GM19239 (cell line): ENCODE measurements at regions not wholly inside any gene's neighbourhood (a gene's known extent, or its start where the extent isn't known, plus 50 kb on each side); places are given as distances from the start of the nearest gene placed in this dataset.

Source experiments
- DNase-seq: peaks from one replicate; pipeline ENCODE4 v3.0.0; 2011; ENCODE audit warnings: low spot score; ENCODE audit not compliant: insufficient read length
- FAIRE-seq: peaks from 2 replicates; lab custom pipeline; 2011; peaks lifted over from hg19 to GRCh38; lab: Jason Lieb, UNC

DNA sequence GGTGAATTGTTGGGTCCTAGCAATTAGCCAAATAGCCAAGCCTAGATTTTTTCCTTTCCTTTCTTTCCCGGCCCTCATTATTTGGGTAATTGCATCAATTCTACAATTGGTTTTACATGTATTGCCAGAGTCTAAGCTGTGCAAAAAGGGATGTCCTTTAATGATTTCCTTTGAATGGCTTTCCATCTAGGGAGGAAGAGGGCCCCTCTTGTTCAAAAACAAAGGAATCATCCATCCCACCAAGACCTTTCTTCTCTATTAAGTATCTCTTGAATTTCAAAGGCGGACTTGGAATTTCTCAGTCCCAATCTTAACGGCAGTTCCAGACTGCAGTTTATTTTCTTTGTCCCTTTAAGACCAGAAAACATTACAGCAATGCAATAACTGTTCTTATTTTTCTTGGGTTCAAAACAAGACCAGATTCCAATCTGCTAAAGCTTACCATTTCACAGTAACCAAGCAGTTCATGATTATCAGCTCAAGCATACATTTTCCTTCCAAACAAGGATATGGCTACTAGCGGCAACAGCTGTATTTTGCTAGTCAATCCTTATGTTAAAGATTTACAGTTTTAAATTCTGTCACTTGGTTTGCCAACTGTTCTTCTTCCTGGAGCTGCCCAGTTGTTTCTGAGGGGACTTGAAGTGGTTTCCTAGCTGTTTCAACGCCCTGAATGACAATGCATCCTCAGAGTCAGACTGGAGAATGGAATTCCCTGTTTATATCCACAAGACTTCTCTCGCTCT, 91.4 kb upstream of the LRIG1 start:
- DNase-seq (no peak), FAIRE-seq (no peak)

DNA sequence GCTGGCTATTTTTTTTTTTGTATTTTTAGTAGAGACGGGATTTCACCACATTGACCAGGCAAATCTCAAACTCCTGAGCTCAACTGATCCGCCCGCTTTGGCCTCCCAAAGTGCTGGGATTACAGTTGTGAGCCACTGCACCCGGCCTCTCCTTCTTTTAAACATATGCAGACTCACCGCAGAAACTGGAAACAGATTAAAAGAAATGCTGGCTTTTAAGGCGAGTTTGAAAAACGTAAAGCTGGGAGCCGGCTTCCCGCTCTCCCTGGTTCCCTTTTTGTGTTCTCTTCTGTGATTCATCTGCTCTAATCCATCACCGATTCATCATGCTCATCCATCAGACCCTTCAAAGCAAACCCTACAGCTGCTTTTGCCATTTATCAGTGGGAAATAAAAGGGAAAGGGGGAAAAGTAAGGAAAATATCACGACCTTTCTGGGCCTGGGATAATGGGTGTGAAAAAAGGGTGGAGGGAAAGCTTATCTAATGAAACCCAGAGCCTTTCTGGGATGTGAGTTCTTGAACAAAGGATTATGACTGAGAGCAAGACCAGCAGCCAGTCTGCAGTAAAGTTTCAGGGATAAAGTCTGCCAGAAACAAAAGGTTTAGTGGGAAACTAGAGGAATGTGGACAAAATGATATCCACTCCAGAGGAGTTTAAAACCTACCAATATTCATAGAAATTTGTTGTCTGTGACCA, 92.3 kb upstream of the LRIG1 start:
- no peak for FAIRE-seq
- no peak for DNase-seq

DNA sequence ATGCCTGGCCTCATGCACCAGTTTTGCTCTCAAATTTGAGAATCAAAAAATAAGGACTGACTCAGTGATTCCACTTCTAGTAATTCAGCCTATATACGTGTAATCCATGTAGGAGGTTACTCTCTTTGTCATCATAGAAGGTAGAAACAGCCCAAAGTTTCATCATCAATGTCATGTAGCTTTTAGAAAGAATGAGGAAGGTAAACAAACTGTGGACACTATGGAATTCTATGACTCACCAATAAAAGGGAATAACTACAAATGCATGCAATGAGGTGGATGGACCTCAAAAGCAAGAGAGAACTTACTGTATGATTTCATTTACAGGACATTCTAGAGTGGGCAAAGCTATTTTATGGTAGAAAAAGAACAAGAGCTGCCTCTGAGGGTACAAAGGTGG, 93.2 kb upstream of the LRIG1 start:
- no peak for DNase-seq
- no peak for FAIRE-seq

DNA sequence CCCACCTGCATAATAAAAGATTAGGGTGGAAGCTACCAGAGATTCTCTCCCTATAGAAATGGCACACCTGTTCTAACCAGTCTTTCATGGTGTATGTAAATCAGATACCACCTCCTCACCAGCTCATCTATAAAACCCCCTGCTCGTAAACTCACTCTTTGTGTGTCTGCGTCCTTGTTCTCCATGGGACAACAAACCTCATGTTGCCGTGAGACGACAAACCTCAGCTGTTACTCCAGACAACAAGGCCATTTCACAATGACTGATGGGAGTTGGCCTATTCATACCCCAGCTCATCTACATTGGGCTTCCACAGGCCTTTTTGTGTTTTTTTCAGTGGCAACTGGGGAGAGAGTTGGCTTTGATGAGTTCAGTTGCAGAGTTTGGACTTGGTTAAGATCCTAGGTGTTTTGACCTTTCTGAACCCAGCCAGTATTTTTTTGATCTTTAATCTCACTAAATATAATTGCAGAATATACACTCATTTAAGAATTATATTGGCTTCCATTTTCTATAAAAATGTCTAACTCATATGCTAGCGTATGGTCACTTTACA, 96.6 kb upstream of the LRIG1 start:
- no peak for DNase-seq
- no peak for FAIRE-seq

DNA sequence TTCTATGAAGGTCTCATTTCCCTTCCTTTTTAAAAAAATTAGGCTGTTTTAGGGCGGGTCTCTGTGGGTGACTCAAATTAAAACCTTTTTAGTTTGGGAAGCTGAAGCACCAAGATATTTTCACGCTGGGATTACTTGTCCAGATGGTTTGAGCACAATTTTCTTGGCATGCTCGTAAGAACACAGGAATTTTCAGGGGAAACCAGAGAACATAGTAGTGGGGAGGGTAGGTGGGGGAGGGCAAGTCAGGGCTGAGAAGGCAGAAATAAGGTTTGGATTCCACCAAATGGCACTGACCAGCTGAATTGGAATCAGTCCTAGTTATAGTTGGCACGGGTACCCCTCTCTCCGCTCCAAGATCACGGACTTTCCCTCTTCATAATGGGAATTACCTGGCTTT, 97.3 kb upstream of the LRIG1 start:
- FAIRE-seq (no peak), DNase-seq (no peak)

DNA sequence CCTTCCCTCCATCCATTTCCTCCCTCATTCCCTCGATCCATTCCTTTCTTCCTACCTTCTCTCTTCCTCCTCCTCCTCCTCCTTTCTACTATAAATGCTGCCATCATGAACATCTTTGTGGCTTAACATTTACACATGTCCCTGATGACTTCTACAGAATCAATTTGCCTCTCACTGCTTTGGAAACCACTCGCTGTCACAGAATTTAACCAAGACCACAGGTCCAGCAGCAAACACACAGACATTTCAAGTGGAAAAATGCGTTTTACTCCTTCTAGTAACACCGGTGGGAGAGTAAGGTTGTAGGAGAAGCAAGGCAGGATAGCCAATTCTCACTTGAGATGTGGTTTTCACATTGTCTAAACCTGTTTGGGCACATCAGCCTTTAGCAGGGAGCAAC, 101.4 kb upstream of the LRIG1 start:
- DNase-seq (no peak), FAIRE-seq (no peak)

DNA sequence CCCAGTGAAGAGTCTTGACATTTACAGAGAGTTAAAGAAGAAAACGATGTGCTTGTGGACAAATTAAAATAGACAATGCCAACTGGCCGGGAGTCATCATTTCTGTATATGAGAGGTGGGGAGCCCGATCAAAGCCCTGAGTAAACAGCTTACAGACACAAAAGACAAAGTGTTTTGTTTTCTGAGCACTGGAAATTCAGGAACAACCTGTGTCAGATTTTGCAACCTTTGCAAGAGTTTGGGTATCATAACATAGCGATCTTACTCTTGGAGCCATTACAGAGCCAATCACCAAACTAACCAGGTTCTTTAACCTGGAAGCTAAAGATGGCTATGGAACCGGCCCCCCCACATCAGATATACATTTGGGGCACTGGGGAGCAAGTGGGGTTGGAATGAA, 101.9 kb upstream of the LRIG1 start:
- FAIRE-seq (no peak), DNase-seq (no peak)

DNA sequence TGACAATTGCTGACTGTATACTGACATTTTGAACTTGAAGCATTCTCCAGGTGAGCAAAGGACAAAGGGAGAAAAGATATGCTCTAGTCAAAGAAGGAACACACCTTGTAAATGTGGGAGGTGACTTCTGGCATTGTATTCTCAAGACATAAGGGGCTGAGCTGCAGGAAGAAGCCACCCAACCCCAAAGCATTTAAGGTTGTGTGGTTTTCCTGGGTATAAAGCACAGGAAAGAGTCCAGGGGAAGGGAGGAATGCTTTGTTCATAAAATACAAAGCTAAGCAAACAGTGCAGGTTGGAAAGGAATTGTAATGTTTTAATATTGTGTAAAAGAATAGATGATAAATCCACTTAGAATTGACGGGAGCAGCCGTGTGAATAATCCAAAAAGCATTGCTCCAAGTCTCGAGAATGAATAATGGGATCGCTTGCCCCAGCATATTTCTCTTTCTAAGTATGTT, 102.4 kb upstream of the LRIG1 start:
- FAIRE-seq = no peak
- DNase-seq = no peak

DNA sequence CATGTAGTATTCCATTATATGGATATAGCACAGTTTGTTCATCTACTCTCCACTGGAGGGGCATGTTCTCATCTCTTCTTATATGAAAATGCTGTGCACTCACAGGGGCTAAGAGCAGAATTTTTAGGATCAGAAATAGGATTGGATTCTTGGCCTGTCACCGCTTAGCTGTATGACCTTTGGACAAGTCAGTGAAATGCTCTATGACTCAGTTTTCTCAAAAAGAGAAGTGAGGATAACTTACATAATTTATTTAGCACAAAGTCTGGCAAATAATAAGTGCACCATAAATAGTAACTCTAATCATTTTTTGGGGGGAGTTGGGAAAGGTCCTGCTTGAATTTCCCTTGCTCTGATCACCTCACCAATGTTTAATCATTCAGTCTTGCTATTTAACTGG, 103.7 kb upstream of the LRIG1 start:
- DNase-seq = no peak
- FAIRE-seq = no peak

DNA sequence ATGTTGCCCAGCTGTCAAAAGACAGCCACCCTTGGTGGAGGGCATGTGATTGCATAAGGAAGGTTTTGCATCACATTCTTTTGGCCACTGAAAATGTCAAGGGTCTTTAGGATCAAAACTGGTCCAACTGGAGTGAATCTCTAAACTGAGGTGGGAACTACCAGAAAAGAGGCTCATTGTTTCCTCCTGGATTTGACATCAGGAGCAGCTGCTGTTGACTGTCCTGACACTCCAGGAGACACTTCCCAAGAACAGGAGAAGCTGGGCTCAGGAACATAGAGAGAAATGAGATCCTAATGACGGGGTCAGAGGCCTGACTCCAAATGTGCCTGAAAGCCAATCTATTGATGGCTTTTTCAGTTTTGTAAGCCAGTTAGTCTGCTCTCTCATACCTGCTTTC, 105.3 kb upstream of the LRIG1 start:
- DNase-seq (no peak), FAIRE-seq (no peak)

DNA sequence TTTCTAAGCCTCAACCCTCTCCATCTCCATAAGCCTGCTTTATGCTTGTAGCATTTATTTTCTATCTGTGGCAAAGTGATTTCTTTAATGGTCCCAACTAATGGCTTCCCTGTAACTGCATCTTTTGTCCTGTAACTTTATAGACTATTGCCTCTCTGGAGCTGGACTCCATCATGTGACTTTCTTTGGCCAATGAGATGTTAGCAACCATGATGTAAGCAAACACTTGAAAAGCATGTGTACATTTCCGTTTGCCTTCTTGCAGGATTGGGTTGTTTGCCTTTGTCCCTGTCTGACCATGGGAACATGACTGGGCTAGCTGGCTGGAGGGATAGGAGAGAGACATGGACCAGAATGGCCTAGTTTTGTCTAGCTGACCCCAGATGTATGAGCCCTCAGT, 106.0 kb upstream of the LRIG1 start:
- no peak for DNase-seq
- FAIRE-seq = no peak

DNA sequence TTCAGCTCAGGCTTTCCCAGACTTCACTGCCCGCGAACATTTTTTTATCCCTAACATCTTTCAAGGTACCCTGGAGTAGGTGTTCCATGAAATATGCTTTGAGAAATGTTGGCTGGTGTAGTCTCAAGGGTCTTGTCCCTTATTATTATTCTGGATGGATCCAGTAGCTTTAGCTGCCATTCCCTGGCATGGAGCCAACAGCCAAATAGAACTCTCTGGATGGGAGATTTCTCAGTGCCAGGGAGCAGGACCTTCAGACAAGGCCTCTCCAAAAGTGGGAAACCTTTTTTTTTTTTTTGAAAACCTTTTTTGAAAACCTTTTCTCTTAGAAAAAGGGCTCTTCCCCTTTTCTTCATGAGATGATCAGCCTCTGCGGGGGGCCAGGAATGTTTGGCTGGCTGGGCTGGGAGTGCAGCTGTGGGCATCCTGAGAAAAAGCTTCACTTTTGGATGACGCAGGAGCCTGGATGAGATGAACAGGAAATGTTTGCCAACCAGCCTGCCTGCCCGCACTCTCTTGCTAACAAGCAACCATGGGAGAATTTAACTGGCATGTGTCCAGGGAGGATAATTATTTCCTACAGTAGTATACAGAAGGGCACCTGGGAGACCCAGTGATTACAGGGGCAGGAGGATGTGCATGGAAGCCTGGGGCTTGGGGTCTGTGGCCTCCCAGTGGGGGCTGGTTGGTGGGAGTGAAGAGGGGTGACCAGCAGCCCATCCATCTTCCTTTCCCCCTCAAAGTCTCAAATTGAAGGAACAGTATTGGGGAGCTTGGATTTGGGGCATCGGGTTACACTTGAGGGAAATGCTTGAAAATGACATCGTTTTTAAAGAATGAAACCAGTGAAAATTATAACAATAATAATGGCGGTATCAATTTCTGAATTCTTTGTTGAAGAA, 109.1 kb upstream of the LRIG1 start:
- DNase-seq (no peak), FAIRE-seq (no peak)

DNA sequence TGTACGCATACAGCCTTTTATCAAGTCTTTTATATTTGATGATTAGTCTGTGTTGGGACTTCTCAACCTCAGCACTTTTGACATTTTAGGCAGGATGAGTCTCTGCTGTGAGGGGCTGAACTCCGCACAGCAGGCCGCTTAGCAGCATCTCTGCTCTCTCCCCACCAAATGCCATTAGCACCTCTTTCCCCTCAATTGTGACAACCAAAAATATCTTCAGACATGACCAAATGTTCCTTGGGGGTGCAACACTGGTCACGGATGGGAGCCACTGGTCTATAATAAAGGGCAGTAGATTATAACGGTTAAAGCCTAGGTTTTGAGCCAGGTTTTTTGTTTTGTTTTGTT, 109.7 kb upstream of the LRIG1 start:
- FAIRE-seq = no peak
- no peak for DNase-seq

DNA sequence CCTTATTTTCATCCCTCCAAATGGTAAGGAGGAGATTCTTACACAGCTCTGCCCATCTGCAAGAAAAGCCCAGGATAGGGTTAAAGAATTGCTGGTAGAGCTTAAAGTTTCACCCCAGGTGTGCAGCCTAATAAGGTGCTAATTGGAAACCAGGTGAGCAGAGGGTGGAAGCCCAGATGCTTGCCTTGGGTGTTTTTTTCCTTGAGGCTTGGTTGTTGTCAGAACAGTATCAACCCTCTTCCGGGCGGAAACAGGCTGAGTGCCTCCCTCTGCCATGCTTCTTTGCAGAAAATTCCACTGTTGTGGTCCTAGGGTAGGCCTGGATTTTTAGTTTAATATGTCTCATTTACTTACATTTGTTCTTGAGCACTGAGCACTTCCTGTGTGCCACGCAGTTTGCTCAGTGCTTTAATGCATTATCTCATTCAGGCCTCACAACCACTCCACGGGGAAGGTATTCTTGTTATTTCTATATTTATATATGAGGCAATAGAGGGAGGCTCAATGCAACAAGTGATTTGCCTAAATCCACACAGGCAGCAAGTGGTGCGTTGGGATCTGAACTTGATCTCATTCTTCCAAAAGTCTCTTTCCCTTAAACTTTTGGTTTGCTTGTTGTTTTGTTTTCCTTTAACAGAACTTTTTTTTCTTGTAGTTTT, 115.0 kb upstream of the LRIG1 start:
- DNase-seq (no peak), FAIRE-seq (no peak)

DNA sequence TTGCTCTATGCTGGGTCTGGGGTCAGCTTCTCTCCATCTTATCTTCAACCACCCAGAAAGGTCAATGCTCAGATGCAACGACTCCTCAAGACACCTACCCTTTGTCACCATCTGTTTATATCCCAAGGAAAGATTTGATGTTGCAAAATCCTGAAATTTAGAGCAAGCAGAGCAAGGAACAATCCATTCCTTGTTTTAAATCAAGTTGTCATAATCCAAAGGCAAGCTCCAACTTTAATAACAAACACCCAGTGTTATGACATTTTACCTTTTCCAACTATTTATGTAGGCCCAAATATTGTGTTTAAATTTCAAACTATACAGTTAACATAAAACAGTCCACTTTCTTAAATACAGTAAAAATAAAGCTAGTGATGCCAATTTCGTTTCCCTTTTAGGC, 116.5 kb upstream of the LRIG1 start:
- FAIRE-seq (no peak), DNase-seq (no peak)

DNA sequence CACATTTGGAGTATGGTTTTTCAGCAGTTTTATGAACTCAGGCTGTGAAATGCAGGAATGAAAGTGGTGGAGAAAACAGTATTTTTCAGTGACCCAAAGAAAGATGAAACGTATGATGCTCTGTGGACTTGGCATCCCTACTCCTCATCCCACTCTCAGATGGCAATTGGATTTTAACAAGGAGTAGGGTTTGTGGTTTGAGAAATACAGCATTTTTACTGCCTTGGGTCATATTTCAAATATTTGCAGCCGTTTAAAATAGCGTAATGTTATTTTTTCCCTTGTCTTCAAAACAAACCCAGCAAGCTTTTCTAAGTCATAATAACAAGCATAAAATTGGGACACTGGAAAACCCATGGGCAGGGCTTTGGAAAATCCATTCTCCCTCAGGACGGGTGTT, 117.2 kb upstream of the LRIG1 start:
- DNase-seq = no peak
- FAIRE-seq = no peak

DNA sequence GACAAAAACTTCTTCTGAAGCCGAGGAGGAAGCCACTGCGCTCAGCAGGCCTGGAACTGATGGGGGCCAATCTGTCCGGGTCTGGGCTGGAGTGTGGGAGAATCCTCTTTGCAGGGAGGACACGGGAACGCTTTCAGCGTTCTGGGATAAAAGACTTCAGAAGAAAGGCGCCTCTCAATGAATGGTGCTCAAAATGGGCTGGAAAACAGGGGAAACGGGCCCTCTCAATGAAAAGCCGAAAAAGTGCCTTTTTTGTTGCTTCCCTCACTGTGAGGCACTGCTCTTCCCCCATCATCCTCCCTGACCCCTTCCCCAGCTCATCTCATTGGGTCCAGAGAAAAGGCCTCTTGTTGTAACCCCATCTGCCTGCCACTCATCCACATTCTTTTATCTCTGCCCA, 119.5 kb upstream of the LRIG1 start:
- FAIRE-seq (no peak), DNase-seq (no peak)

DNA sequence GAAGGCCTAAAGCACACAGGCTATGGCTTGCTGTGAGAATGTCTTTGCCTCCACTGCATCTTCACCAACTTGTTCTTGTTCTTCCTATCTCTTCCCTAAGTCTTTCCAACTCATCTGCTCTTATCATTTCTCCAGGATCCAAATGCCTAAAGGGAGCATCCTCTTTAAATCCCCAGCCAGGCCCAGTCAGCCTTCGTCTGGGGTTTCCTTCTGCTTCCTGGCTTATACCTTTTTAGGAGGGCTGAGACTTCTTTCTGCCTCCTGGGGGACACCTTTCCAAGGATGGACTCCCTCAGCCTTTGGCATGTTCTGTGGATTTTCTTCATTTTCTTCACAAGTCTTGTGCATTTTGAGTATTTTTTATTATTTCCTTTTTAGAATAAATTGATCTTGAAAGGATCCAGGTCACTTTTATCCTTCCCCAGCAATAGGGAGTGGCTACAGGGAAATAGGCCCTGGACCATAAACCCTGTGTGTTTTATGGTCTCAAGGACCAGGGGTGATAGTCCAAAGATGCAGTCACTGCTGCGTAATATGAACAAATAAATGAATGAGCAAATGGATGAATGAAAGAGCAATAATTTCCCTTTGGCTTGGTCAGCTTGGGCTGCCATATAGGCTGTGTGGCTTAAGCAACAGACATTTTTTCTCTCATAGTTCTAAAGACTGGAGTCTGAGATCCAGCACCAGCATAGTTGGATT, 122.1 kb upstream of the LRIG1 start:
- DNase-seq (no peak), FAIRE-seq (no peak)

DNA sequence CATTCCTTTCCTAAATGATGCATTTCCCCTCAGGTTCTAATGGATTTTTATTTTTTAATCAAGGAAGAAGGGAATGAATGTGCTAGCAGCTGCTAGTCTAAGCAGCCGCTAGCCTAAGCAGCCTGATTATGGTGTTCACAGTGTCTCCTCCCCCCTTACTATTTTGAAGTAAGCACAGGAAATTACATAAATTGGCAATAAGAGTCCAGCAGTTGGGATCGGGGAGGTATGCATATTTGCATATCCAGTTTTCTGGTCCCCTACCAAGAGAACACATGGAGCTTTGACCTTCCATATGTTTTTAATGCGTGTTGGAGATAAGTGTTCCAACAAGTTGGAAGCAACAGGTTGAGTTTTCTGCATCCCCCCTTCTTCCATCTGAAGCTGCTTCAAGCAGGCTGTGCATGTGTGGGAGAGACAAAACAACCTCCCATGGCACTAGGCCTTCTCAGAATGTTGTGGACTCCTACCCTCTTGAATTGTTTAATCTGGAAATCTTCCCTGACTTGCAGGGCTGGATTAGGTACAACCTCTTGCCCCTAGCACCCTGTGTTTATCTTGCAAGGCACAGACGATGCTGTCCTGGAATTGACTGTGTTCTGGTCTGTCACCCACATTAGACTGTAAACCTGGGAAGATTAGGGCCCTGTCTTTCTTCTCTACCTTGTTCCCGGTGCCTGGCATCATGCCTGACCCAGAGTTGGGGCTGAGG, 124.8 kb upstream of the LRIG1 start:
- FAIRE-seq (no peak), DNase-seq (no peak)
